Sigmoid colon (tissue), 4 donors: ENCODE measurements at regions not wholly inside any gene's neighbourhood (a gene's known extent, or its start where the extent isn't known, plus 50 kb on each side); places are given as distances from the start of the nearest gene placed in this dataset.

Source experiments
- POLR2AphosphoS5 ChIP-seq, 4 donors: sonication (generic); formaldehyde crosslinking; IDR thresholded peaks; one replicate each; pipeline ENCODE4 v1.6.1; 2017; ENCODE audit warnings: antibody characterized with exemption in 4 of 4
- TF ChIP-seq, protein P1 (sequence below), 4 experiments: fragments of 450-650 bp in 3 of 4; fragments of 200-600 bp in 1 of 4; IDR thresholded peaks; one replicate each; pipeline ENCODE4 v1.5.1; 2016 to 2019; ENCODE audit warnings: antibody characterized with exemption in 4 of 4, mild to moderate bottlenecking in 3 of 4, moderate library complexity in 2 of 4

DNA sequence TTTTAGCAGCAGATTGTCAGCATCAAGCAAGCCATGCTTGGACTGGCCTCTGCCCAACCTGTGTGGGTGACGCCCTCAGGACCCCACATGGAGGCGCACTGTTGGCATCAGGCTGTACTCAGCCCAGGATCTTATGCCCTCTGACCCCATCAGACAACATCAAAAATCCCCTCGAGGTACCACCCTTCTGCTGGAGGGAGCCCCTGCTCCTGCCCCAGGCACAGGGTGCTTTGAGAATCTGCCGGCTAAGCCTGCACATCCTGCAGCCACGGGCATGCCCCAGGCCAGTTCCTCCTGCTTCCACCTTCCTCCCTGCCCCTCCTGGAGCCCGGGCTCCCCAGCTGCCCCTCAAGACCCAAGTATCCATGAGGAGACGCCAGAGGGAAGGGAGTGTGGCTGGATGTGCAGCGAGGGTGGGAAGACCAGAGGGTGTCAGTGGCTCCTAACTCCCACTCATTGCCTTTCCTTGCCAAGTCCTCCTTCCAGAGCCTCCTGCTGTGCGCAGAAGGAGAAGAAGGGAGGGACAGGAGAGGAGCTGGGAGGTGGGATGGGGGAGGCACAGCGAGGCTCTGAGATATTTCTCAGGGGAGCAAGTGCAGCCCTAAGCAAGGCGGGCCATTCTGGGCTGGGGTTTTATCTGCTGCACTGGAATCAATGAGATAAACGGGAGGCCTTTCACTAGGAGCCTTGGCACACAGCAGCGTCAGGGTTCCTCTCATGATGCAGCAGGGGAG lies 77.4 kb upstream of the CST7 start:
- TF ChIP-seq POLR2AphosphoS5 (IDR thresholded peaks at IDR 0.05): no peak
- TF ChIP-seq, protein P1, sequence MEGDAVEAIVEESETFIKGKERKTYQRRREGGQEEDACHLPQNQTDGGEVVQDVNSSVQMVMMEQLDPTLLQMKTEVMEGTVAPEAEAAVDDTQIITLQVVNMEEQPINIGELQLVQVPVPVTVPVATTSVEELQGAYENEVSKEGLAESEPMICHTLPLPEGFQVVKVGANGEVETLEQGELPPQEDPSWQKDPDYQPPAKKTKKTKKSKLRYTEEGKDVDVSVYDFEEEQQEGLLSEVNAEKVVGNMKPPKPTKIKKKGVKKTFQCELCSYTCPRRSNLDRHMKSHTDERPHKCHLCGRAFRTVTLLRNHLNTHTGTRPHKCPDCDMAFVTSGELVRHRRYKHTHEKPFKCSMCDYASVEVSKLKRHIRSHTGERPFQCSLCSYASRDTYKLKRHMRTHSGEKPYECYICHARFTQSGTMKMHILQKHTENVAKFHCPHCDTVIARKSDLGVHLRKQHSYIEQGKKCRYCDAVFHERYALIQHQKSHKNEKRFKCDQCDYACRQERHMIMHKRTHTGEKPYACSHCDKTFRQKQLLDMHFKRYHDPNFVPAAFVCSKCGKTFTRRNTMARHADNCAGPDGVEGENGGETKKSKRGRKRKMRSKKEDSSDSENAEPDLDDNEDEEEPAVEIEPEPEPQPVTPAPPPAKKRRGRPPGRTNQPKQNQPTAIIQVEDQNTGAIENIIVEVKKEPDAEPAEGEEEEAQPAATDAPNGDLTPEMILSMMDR (IDR thresholded peaks at IDR 0.05): no peak
